Astrocyte (in vitro differentiated cells and primary cell): ENCODE measurements at regions not wholly inside any gene's neighbourhood (a gene's known extent, or its start where the extent isn't known, plus 50 kb on each side); places are given as distances from the start of the nearest gene placed in this dataset.

Experiments
- DNase-seq: peaks from one replicate; pipeline ENCODE4 v3.0.0-alpha.2; 2010; ENCODE audit warnings: low read depth
- FAIRE-seq: peaks from 2 replicates; lab custom pipeline; 2011; peaks lifted over from hg19 to GRCh38; lab: Jason Lieb, UNC
- H2AFZ ChIP-seq: 2 replicates; pipeline ENCODE4 v1.6.0; 2012; ENCODE audit warnings: low read depth, low read length, inconsistent platforms
- H3K27ac ChIP-seq: 2 replicates; pipeline ENCODE4 v1.5.1; 2011; ENCODE audit warnings: low read depth, low read length, inconsistent platforms
- H3K27me3 ChIP-seq: 2 replicates; pipeline ENCODE4 v1.6.0; 2011; ENCODE audit warnings: low read length, inconsistent platforms; ENCODE audit not compliant: insufficient read depth
- H3K36me3 ChIP-seq: 2 replicates; pipeline ENCODE4 v1.5.1; 2011; ENCODE audit warnings: low read length, inconsistent platforms; ENCODE audit not compliant: insufficient read depth
- H3K4me1 ChIP-seq: 2 replicates; pipeline ENCODE4 v1.5.1; 2011; ENCODE audit warnings: low read length, inconsistent platforms; ENCODE audit not compliant: insufficient read depth
- H3K4me2 ChIP-seq: 2 replicates; pipeline ENCODE4 v1.6.0; 2012; ENCODE audit warnings: low read length, inconsistent platforms
- H3K4me3 ChIP-seq: 2 replicates; pipeline ENCODE4 v1.5.1; 2011; ENCODE audit warnings: low read depth, mild to moderate bottlenecking, low read length, inconsistent platforms; ENCODE audit not compliant: insufficient read depth
- H3K79me2 ChIP-seq: 2 replicates; pipeline ENCODE4 v1.6.0; 2012; ENCODE audit warnings: mild to moderate bottlenecking, low read length, inconsistent platforms; ENCODE audit not compliant: insufficient read depth
- H3K9ac ChIP-seq: 2 replicates; pipeline ENCODE4 v1.6.0; 2012; ENCODE audit warnings: mild to moderate bottlenecking, low read length, inconsistent platforms
- H3K9me3 ChIP-seq: 2 replicates; pipeline ENCODE4 v1.5.1; 2012; ENCODE audit warnings: low read depth, mild to moderate bottlenecking, low read length, inconsistent platforms; ENCODE audit not compliant: insufficient read depth
- H4K20me1 ChIP-seq: 2 replicates; pipeline ENCODE4 v1.6.0; 2012; ENCODE audit warnings: low read length, inconsistent platforms; ENCODE audit not compliant: insufficient read depth
- H3K27ac Mint-ChIP-seq: one replicate; pipeline ENCODE4 v1.8.0; 2021; ENCODE audit warnings: mild to moderate bottlenecking, mixed read lengths; ENCODE audit not compliant: unreplicated experiment
- H3K27me3 Mint-ChIP-seq: one replicate; pipeline ENCODE4 v1.8.0; 2021; ENCODE audit warnings: low read depth, mixed read lengths; ENCODE audit not compliant: unreplicated experiment
- H3K36me3 Mint-ChIP-seq: one replicate; pipeline ENCODE4 v1.8.0; 2021; ENCODE audit warnings: low read depth, mixed read lengths; ENCODE audit not compliant: unreplicated experiment
- H3K4me1 Mint-ChIP-seq: one replicate; pipeline ENCODE4 v1.8.0; 2021; ENCODE audit warnings: low read depth, mixed read lengths; ENCODE audit not compliant: unreplicated experiment
- H3K4me3 Mint-ChIP-seq: one replicate; pipeline ENCODE4 v1.8.0; 2021; ENCODE audit warnings: mild to moderate bottlenecking, moderate library complexity, mixed read lengths; ENCODE audit not compliant: unreplicated experiment
- H3K9me3 Mint-ChIP-seq: one replicate; pipeline ENCODE4 v1.8.0; 2021; ENCODE audit warnings: mild to moderate bottlenecking, mixed read lengths; ENCODE audit not compliant: unreplicated experiment
- CTCF ChIP-seq: IDR thresholded peaks from 2 replicates; pipeline ENCODE4 v1.5.1; 2011; ENCODE audit warnings: low read depth, mild to moderate bottlenecking, inconsistent platforms, low read length, moderate library complexity; ENCODE audit not compliant: insufficient read depth
- EZH2 ChIP-seq: IDR thresholded peaks from 2 replicates; pipeline ENCODE4 v1.6.1; 2012; ENCODE audit warnings: mild to moderate bottlenecking, low read length, inconsistent platforms; ENCODE audit not compliant: insufficient read depth

- Histone ChIP-seq H3K4me2 (no peak overlapping the region), H3K4me3 (no peak overlapping the region), H2AFZ (no peak overlapping the region), H3K27me3 (no peaks in the 10 kb centered on the region), H3K36me3 (no peaks in the 10 kb centered on the region), H4K20me1 (no peaks in the 10 kb centered on the region), H3K9me3 (no peaks in the 10 kb centered on the region), H3K4me1 (no peaks in the 10 kb centered on the region), H3K27ac (no peak overlapping the region), H3K79me2 (no peaks in the 10 kb centered on the region), H3K9ac (no peak overlapping the region)
- no peak overlapping the region for H3K4me3 Mint-ChIP-seq
- TF ChIP-seq CTCF, result no peak
- TF ChIP-seq EZH2, result no peak
- H3K4me1 Mint-ChIP-seq, result no peaks in the 10 kb centered on the region
- H3K27me3 Mint-ChIP-seq, result no peaks in the 10 kb centered on the region
- no peaks in the 10 kb centered on the region for H3K36me3 Mint-ChIP-seq
- FAIRE-seq (no peak), DNase-seq (no peak)
- no peak overlapping the region for H3K27ac Mint-ChIP-seq
- no peaks in the 10 kb centered on the region for H3K9me3 Mint-ChIP-seq
Observed at GRCh38 chr18:34311468-34311867, 86.8 kb upstream of the NOL4 start.

- TF ChIP-seq CTCF (no peak), EZH2 (no peak)
- Histone ChIP-seq H3K27ac (no peak overlapping the region), H3K4me3 (no peak overlapping the region), H3K27me3 (no peaks in the 10 kb centered on the region), H3K36me3 (no peaks in the 10 kb centered on the region), H3K4me1 (no peaks in the 10 kb centered on the region), H4K20me1 (no peaks in the 10 kb centered on the region), H2AFZ (no peak overlapping the region), H3K4me2 (no peak overlapping the region), H3K9ac (no peak overlapping the region), H3K9me3 (no peaks in the 10 kb centered on the region), H3K79me2 (no peaks in the 10 kb centered on the region)
- no peak overlapping the region for H3K27ac Mint-ChIP-seq
- no peak for FAIRE-seq
- H3K9me3 Mint-ChIP-seq, result no peaks in the 10 kb centered on the region
- no peak for DNase-seq
- H3K4me1 Mint-ChIP-seq, result no peaks in the 10 kb centered on the region
- H3K27me3 Mint-ChIP-seq, result no peaks in the 10 kb centered on the region
- H3K4me3 Mint-ChIP-seq, result no peak overlapping the region
- H3K36me3 Mint-ChIP-seq, result no peaks in the 10 kb centered on the region
Observed at GRCh38 chr18:34314847-34315246, 90.1 kb upstream of the NOL4 start.

- Mint-ChIP-seq H3K27ac (no peak overlapping the region), H3K36me3 (no peaks in the 10 kb centered on the region)
Observed at GRCh38 chr18:34315591-34316352, 91.1 kb upstream of the NOL4 start.

More at GRCh38 chr18:34315591-34316352, 91.1 kb upstream of the NOL4 start:
- no peaks in the 10 kb centered on the region for H4K20me1 ChIP-seq
- no peaks in the 10 kb centered on the region for H3K27me3 ChIP-seq
- no peaks in the 10 kb centered on the region for H3K4me1 ChIP-seq
- FAIRE-seq, result no peak
- H3K9me3 ChIP-seq, result no peaks in the 10 kb centered on the region
- no peaks in the 10 kb centered on the region for H3K27me3 Mint-ChIP-seq
- H2AFZ ChIP-seq, result no peak overlapping the region
- H3K4me2 ChIP-seq, result no peak overlapping the region
- DNase-seq, result no peak
- no peak overlapping the region for H3K27ac ChIP-seq
- TF ChIP-seq EZH2 (no peak), CTCF (no peak)
- peaks cover 1% of the 10 kb centered on the region for H3K4me1 Mint-ChIP-seq
- H3K4me3 ChIP-seq, result no peak overlapping the region
- no peaks in the 10 kb centered on the region for H3K9me3 Mint-ChIP-seq
- no peak overlapping the region for H3K4me3 Mint-ChIP-seq
- no peaks in the 10 kb centered on the region for H3K79me2 ChIP-seq
- no peak overlapping the region for H3K9ac ChIP-seq
- no peaks in the 10 kb centered on the region for H3K36me3 ChIP-seq
